HL-60 (cell line): ENCODE measurements at regions not wholly inside any gene's neighbourhood (a gene's known extent, or its start where the extent isn't known, plus 50 kb on each side); places are given as distances from the start of the nearest gene placed in this dataset.

Source experiments
- DNase-seq, 2 experiments: peaks; one replicate each; pipeline ENCODE4 v3.0.0-alpha.2; 2010 to 2020; ENCODE audit warnings: low read depth in 1 of 2, low spot score in 1 of 2
- H3K27ac ChIP-seq: fragments of 250-450 bp; sonication (Bioruptor Pico); replicated peaks from 2 replicates; pipeline ENCODE4 v1.5.1; 2020; ENCODE audit warnings: mild to moderate bottlenecking, moderate library complexity
- H3K27me3 ChIP-seq: fragments of 250-450 bp; sonication (Bioruptor Pico); 2 replicates; pipeline ENCODE4 v1.5.1; 2021; ENCODE audit warnings: mild to moderate bottlenecking, moderate library complexity; ENCODE audit not compliant: insufficient read depth, poor library complexity, severe bottlenecking
- H3K4me3 ChIP-seq: replicated peaks from 2 replicates; pipeline ENCODE4 v1.5.1; 2011; ENCODE audit warnings: mild to moderate bottlenecking, control low read depth, low read length; ENCODE audit not compliant: insufficient read depth
- CTCF ChIP-seq: IDR thresholded peaks from one replicate; pipeline ENCODE4 v1.5.1; 2011; ENCODE audit warnings: low read length, control low read depth, inconsistent platforms; ENCODE audit not compliant: insufficient read depth
- GABPA ChIP-seq: IDR thresholded peaks from 2 replicates; pipeline ENCODE4 v1.6.1; 2012; ENCODE audit warnings: low read depth
- POLR2AphosphoS5 ChIP-seq: IDR thresholded peaks from 2 replicates; pipeline ENCODE4 v1.6.1; 2012; ENCODE audit warnings: low read depth
- REST ChIP-seq: IDR thresholded peaks from 2 replicates; pipeline ENCODE4 v1.6.1; 2012; ENCODE audit warnings: low read depth; ENCODE audit not compliant: insufficient replicate concordance
- SPI1 ChIP-seq: IDR thresholded peaks from 2 replicates; pipeline ENCODE4 v1.6.1; 2012; ENCODE audit warnings: low read depth, mild to moderate bottlenecking, borderline replicate concordance

- no peak for DNase-seq
- no peak overlapping the region for H3K4me3 ChIP-seq
- no peak overlapping the region for H3K27ac ChIP-seq
- H3K27me3 ChIP-seq: no peaks in the 10 kb centered on the region
- no peak for TF ChIP-seq CTCF
- no peak for TF ChIP-seq SPI1
- no peak for TF ChIP-seq GABPA
- no peak for TF ChIP-seq REST
- no peak for TF ChIP-seq POLR2AphosphoS5
These were observed 1099.4 kb upstream of the PIK3C3 start for GRCh38 chr18:40855661-40856060.

- no peak for DNase-seq
- no peak overlapping the region for H3K27ac ChIP-seq
- TF ChIP-seq CTCF (no peak), REST (no peak), GABPA (no peak), SPI1 (no peak), POLR2AphosphoS5 (no peak)
These were observed 1102.6 kb upstream of the PIK3C3 start for GRCh38 chr18:40852406-40852805.

GRCh38 chr18:40851014-40851429 lies 1104.0 kb upstream of the PIK3C3 start:
- TF ChIP-seq REST: no peak
- TF ChIP-seq CTCF: no peak
- no peak for TF ChIP-seq GABPA
- TF ChIP-seq POLR2AphosphoS5: no peak
- TF ChIP-seq SPI1: no peak
- Histone ChIP-seq H3K27me3 (no peaks in the 10 kb centered on the region), H3K27ac (no peak overlapping the region), H3K4me3 (no peak overlapping the region)
- DNase-seq: no peak

More at GRCh38 chr18:40852406-40852805, 1102.6 kb upstream of the PIK3C3 start:
- Histone ChIP-seq H3K4me3 (no peak overlapping the region), H3K27me3 (no peaks in the 10 kb centered on the region)
